ENCODE measurements at regions not wholly inside any gene's neighbourhood (a gene's known extent, or its start where the extent isn't known, plus 50 kb on each side); places are given as distances from the start of the nearest gene placed in this dataset.

DNA sequence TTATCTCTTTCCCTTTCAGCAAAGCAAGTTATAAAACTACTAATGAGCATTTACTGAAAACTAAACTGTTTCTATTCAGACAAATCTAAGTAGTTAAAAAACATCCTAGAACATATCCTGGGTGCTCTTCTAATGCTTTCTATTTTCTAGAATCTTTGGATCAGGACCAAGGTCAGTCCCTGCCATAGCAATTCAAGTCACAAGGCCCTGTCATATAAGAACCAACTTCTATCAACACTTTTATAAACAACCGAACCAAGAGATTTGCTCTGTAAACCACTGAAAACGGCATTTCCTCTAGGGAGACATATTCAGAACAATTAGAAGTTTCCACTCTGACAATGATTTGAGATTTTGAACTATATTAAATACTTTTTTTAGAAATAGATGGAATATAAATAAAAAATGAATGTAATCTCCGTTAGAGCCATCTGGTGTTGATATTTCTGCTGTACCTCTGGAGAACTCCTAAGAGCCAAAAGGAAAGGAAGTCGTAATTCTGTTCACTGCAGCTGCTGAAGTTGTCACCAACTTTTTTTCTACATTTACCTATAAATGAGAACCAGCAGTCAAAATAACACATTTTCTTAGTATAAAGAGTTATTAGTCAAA, 51.4 kb upstream of the LGSN start:
- DNase-seq (ENCODE audit: low read depth) = no peak
- no peak overlapping the region for H3K4me3 ChIP-seq (ENCODE audit: low read length)
- TF ChIP-seq, protein P1, sequence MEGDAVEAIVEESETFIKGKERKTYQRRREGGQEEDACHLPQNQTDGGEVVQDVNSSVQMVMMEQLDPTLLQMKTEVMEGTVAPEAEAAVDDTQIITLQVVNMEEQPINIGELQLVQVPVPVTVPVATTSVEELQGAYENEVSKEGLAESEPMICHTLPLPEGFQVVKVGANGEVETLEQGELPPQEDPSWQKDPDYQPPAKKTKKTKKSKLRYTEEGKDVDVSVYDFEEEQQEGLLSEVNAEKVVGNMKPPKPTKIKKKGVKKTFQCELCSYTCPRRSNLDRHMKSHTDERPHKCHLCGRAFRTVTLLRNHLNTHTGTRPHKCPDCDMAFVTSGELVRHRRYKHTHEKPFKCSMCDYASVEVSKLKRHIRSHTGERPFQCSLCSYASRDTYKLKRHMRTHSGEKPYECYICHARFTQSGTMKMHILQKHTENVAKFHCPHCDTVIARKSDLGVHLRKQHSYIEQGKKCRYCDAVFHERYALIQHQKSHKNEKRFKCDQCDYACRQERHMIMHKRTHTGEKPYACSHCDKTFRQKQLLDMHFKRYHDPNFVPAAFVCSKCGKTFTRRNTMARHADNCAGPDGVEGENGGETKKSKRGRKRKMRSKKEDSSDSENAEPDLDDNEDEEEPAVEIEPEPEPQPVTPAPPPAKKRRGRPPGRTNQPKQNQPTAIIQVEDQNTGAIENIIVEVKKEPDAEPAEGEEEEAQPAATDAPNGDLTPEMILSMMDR (conservative IDR thresholded peaks at IDR 0.05; ENCODE audit: low read depth, low read length) = no peak

DNA sequence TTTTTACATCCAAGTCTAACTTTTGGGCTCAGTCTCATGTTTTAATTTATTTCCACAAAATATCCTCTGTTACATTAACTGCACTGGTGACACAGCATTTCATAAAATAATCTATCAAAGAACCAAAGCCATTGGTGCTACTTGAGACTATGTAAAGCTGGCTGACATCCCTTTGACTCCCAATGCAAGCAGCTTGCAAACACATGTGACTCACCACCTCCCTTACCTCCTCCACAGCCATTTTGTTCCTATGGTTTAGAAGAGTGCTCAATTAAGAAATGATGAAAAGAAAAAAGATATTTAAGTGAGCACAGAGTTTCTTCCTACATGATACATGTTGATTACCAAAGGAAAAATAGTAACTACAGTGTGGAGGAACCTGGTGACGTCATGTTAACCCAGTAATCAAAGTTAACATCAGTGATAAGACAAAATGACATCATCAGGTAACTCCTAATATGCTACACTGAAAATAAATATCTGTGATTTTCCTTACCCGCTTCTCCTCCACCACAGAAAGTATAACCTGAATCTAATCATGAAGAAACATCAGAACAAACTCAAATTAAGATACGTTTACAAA, 53.3 kb upstream of the LGSN start:
- TF ChIP-seq, protein P1 (conservative IDR thresholded peaks at IDR 0.05; ENCODE audit: low read depth, low read length) = no peak
- no peak overlapping the region for H3K4me3 ChIP-seq (ENCODE audit: low read length)
- DNase-seq (ENCODE audit: low read depth) = no peak

DNA sequence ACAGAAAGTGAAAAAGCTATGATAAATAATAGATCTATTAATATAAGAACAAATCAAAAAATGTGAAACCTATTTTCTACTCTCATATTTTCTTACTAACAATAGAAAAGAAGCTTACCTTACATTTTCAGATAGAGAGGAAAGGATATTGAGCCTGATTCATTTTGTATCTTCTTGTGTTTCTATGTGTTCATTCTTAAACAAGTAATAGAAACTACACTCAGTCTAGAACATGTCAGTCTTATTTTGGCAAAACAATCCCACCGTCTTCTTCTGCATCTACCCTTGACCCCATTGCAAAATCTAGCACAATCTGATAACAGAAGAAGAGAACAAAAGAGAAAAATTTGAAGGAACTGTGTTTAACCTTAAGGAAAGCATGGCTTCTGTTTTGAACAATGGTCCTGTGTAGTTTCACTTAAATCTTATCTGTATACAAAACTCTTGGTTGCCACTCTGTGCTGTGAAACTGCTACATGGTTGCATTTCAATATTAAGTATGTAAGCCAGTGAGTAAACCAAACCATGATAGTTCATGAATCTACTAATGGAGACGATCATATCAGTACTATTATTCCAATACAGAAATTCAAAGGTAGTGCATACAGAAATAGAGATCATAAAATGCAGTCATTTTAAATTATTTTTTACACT, 69.5 kb upstream of the LGSN start:
- TF ChIP-seq, protein P1 (conservative IDR thresholded peaks at IDR 0.05; ENCODE audit: low read depth, low read length) = no peak
- no peak for DNase-seq (ENCODE audit: low read depth)
- H3K4me3 ChIP-seq (ENCODE audit: low read length) = no peak overlapping the region

DNA sequence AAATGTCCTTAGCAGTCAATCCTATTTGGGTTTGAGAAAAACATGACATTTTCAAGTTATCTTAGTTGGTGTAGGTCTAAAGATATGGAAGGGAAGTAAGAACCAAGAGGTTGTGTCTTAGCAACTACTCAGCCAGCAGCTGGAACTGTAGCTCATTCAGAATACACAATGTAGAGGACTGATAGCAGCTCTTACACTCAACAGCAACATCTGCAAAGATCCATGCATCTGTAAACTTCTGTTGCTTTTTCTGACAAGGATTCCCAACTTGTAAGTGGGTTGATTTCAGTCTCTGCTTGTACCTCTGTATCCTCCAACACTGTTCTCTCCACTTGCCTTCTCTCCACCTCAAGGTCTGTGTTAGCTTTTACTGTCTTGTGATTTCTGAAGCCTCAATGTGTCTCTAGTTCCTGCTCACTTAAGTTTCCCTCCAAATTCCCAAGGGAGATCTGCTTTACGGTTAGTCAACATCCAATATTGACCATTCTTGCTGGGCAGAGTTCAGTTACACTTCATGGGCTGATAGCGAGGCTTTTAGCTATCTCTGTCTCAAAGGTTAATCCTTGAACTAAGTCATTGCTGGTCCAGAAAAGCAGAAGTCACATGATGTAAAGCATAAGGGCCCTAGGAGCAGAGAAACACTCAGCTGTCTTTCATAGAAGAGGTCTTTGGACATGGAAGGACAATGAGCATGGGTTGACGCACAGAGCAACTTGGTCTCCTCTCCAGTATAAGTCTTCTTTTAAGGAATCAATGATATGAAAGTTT, 71.6 kb upstream of the LGSN start:
- H3K4me3 ChIP-seq (ENCODE audit: low read length) = no peak overlapping the region
- TF ChIP-seq, protein P1 (conservative IDR thresholded peaks at IDR 0.05; ENCODE audit: low read depth, low read length) = no peak
- DNase-seq (ENCODE audit: low read depth) = no peak

DNA sequence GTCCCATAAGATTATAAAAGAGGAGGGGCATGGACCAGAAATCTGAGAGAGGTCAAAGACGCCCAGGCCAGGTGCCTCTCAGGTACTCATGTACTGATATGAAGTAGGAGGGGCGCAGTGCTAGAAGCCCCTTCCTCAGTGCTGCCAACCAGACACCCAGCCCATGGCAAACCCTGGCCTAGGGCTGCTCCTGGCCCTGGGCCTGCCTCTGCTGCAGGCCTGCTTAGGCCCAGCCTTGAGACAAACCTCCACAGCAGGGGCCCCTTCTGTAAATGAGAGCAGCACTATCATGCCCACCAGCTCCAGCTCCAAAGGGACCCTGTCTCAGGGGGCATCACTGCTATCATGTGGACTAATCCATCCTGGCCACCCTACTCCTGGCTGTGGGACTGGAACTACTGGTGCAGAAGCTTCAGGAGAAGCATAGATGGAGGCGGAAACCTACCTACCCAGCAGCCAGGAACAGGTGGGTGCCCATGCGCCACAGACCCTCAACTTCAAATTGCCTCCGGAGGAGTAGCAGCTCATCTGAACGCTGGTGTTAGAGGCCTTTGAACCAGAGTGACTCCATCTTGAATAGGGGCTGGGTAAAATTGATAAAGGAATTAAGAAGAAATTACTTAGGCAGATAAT, 72.4 kb upstream of the LGSN start:
- DNase-seq (ENCODE audit: low read depth) = no peak
- TF ChIP-seq, protein P1 (conservative IDR thresholded peaks at IDR 0.05; ENCODE audit: low read depth, low read length) = no peak
- H3K4me3 ChIP-seq (ENCODE audit: low read length) = no peak overlapping the region

DNA sequence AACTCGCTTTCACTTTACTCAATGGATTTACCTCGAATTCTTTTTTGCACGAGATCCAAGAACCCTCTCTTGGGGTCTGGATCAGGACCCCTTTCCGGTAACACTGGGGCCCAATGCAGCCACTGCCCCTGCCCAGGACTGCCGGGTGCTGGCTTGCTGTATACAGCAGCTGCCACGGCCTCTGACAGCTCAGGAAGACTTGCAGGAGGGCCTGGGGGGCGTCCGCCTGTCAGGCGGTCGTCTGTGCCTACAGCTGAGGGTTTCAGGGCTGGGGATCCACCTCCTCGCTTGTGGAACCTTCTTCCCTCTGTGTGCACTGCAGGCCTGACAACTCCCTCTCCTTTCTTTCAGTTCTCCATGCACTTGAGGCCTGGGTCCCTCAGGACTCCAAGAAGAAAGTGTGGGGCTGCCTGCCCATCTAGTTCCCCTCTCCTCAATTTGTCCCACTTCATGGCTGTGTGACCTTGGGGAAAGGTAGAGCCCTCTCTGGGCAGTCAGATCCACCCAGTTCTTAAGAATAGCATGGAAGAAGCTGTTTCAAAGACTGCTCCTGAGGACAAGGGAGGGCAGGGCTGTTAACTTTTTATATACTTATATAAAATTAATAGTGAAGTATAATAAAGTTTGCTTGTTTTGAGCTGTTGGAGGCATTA, 75.0 kb upstream of the LGSN start:
- DNase-seq (ENCODE audit: low read depth) = no peak
- TF ChIP-seq, protein P1 (conservative IDR thresholded peaks at IDR 0.05; ENCODE audit: low read depth, low read length) = no peak
- H3K4me3 ChIP-seq (ENCODE audit: low read length) = no peak overlapping the region
